Spleen (tissue), 11 donors: ENCODE measurements at regions not wholly inside any gene's neighbourhood (a gene's known extent, or its start where the extent isn't known, plus 50 kb on each side); places are given as distances from the start of the nearest gene placed in this dataset.

ENCODE experiments used
- DNase-seq: peaks from one replicate; pipeline ENCODE4 v3.0.0-alpha.2; 2020
- H3K27ac ChIP-seq, 8 donors: fragments of 200-600 bp; sonication (generic) in 7 of 8; 1 replicate in 4 of 8; 2 replicates in 4 of 8; pipeline versions ENCODE4 v1.5.0 to v1.8.0; 2016 to 2021; ENCODE audit warnings: inconsistent platforms in 4 of 8, mild to moderate bottlenecking in 4 of 8, moderate library complexity in 1 of 8
- H3K27me3 ChIP-seq, 7 donors: fragments of 200-600 bp; sonication (generic) in 6 of 7; replicated peaks in 1 of 7; 1 replicate in 4 of 7; 2 replicates in 3 of 7; pipeline versions ENCODE4 v1.5.0 to v1.8.0; 2016 to 2021; ENCODE audit warnings: inconsistent platforms in 3 of 7, mild to moderate bottlenecking in 1 of 7
- H3K36me3 ChIP-seq, 6 donors: fragments of 200-600 bp; sonication (generic) in 5 of 6; 1 replicate in 4 of 6; 2 replicates in 2 of 6; pipeline versions ENCODE4 v1.5.0 to v1.8.0; 2016 to 2021; ENCODE audit warnings: inconsistent platforms in 2 of 6
- H3K4me1 ChIP-seq, 6 donors: fragments of 200-600 bp; sonication (generic) in 5 of 6; 1 replicate in 3 of 6; 2 replicates in 3 of 6; pipeline versions ENCODE4 v1.5.0 to v1.8.0; 2016 to 2021; ENCODE audit warnings: inconsistent platforms in 3 of 6
- H3K4me3 ChIP-seq, 8 donors: fragments of 200-600 bp; sonication (generic) in 7 of 8; 1 replicate in 4 of 8; 2 replicates in 4 of 8; pipeline versions ENCODE4 v1.5.0 to v1.8.0; 2016 to 2021; ENCODE audit warnings: inconsistent platforms in 4 of 8, mild to moderate bottlenecking in 4 of 8, moderate library complexity in 2 of 8
- H3K9me3 ChIP-seq, 8 donors: fragments of 200-600 bp; sonication (generic) in 7 of 8; 1 replicate in 4 of 8; 2 replicates in 4 of 8; pipeline versions ENCODE4 v1.5.0 to v1.8.0; 2016 to 2021; ENCODE audit warnings: inconsistent platforms in 4 of 8
- POLR2A ChIP-seq, 3 donors: fragments of 450-650 bp; IDR thresholded peaks; one replicate each; pipeline ENCODE4 v1.5.1; 2017; ENCODE audit warnings: antibody characterized with exemption in 3 of 3, mild to moderate bottlenecking in 1 of 3
- POLR2AphosphoS5 ChIP-seq, 3 donors: sonication (generic); formaldehyde crosslinking; IDR thresholded peaks; one replicate each; pipeline ENCODE4 v1.5.1; 2017; ENCODE audit warnings: antibody characterized with exemption in 3 of 3
- WGBS, 5 donors: extraction: QIAGEN DNeasy Blood & Tissue Kit in 3 of 5; methylation state at CpG; one replicate each; pipeline versions ENCODE4 v1.1.5 to v1.1.7; 2013 to 2018; 5-methylcytosine and 5-hydroxymethylcytosine counted together
- intact Hi-C: fragments of 100-400 bp; cut with DNase I; formaldehyde crosslinking; loops from one replicate; pipeline ENCODE4 v1.15.0; 2023; ENCODE audit warnings: low total_unique reads
- TF ChIP-seq, protein P1 (sequence below), 11 experiments: fragments of 200-600 bp in 7 of 11; fragments of 450-650 bp in 4 of 11; sonication (generic) in 4 of 11; IDR thresholded peaks in 8 of 11; conservative IDR thresholded peaks in 3 of 11; 1 replicate in 7 of 11; 2 replicates in 4 of 11; pipeline versions ENCODE4 v1.4.0 to v1.8.0; 2016 to 2021; ENCODE audit warnings: antibody characterized with exemption in 11 of 11, inconsistent platforms in 4 of 11, mild to moderate bottlenecking in 1 of 11
- donor health status: healthy with polysubstance abuse.
- donor health status: DM: no; HTN: no; CAD: no; lungs with moderate emphysema.
- donor health status: DM: no; HTN: no; CAD: no.
- donor health status: Bipolar disorder and iron deficiency.
- donor health status: healthy.
- donor health status: DM: no; HTN: no; CAD: no.
- donor health status: DM: yes; HTN: yes; CAD: no.

DNA sequence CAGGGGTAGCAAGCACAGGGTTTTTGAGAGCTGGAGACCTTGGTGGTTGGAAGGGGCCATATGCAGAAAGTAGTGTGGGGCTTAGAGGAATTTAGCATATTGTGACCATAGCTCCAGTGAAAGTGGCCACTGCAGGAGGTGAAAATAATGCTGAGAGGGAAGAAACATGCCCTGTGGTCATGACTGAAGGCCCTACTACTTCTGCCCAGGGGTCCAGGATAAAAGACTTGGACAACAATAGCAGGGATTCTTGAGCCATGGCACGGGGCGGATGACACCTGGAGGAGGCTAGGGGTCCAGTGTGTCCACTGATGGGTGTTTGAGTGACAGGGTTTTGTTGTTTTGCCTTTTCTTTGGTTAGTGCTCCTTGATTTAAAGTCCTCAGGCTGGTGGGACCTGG lies 694.6 kb downstream of the CPS1 start:
- TF ChIP-seq POLR2AphosphoS5 (IDR thresholded peaks at IDR 0.05) = no peak
- intact Hi-C loops = no loop called here
- no peak overlapping the region for H3K27ac ChIP-seq
- 78 to 93% (median 89%) methylated on average over 2 of the region's 2 CpGs for WGBS, 5 donors
- no peak overlapping the region for H3K4me3 ChIP-seq
- H3K27me3 ChIP-seq = no peaks in the 10 kb centered on the region
- H3K36me3 ChIP-seq = no peaks in the 10 kb centered on the region
- no peaks in the 10 kb centered on the region for H3K4me1 ChIP-seq
- no peak for DNase-seq
- no peaks in the 10 kb centered on the region for H3K9me3 ChIP-seq

DNA sequence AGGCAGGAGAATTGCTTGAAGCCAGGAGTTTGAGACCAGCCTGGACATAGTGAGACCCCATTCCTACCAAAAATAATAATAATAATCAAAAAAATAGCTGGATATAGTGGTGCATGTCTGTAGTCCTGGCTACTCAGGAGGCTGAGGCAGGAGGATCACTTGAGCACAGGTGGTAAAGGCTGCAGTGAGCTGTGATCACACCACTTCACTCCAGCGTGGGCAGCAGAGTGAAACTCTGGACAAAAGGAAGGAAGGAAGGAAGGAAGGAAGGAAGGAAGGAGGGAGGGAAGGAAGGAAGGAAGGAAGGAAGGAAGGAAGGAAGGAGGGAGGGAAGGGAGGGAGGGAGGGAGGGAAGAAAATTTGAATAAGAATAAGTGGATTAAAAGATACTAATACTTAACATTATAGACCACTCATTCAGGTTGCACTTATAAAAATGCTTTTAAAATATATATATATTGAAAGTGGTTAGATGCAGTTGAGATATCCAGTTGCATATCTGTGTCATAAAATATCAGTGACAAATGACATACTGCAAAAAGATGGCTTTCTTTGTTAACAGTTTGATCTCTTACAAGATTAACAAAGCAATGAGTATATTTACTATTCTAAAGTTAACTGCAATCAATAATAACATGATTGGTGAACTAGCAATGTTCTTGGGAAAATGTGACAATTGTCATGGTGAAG lies 702.4 kb downstream of the CPS1 start:
- H3K9me3 ChIP-seq = peaks cover 0 to 4% (median 0%) of the 10 kb centered on the region in 8 donors
- TF ChIP-seq POLR2A (IDR thresholded peaks at IDR 0.05) = no peak
- TF ChIP-seq, protein P1, sequence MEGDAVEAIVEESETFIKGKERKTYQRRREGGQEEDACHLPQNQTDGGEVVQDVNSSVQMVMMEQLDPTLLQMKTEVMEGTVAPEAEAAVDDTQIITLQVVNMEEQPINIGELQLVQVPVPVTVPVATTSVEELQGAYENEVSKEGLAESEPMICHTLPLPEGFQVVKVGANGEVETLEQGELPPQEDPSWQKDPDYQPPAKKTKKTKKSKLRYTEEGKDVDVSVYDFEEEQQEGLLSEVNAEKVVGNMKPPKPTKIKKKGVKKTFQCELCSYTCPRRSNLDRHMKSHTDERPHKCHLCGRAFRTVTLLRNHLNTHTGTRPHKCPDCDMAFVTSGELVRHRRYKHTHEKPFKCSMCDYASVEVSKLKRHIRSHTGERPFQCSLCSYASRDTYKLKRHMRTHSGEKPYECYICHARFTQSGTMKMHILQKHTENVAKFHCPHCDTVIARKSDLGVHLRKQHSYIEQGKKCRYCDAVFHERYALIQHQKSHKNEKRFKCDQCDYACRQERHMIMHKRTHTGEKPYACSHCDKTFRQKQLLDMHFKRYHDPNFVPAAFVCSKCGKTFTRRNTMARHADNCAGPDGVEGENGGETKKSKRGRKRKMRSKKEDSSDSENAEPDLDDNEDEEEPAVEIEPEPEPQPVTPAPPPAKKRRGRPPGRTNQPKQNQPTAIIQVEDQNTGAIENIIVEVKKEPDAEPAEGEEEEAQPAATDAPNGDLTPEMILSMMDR (IDR thresholded peaks at IDR 0.05 in 8 of 11, conservative IDR thresholded peaks at IDR 0.05 in 3 of 11) = no peak
- WGBS, 5 donors = 20 to 100% (median 67%) methylated on average over 1 of the region's 1 CpG
- no peaks in the 10 kb centered on the region for H3K36me3 ChIP-seq
- H3K27me3 ChIP-seq = no peaks in the 10 kb centered on the region
- no peak for DNase-seq
- H3K4me3 ChIP-seq = no peak overlapping the region
- no peak overlapping the region for H3K27ac ChIP-seq
- intact Hi-C loops = no loop called here
- H3K4me1 ChIP-seq = no peaks in the 10 kb centered on the region

DNA sequence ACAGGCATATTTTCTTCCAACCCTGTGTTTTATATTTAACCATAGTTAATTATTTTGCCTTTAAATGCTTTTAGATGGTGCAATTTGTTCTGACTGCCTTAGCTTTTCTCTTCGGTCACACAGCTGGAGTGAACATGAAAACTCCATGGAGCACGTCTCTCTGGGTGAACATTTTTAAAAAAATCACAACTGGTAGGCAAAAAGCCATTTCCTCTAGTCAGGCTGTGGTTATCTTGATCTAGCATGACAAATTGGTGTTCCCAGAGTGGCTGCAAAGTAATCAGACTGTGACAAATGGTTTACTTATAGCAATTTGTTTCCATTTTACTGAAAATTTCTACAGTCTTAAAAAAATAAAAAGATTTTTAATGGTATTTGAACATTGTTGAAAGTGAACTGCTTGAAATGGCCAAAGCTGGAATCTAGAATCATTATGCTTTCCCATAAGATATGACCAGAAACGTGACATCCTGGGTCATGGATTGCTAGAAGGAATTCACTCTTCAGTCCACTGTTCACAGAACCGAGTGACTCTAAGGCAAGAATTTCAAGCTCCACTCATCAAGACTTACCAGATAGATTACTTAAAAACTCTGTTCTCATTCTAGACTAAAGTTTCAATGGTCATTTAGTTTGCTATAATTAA lies 703.6 kb downstream of the CPS1 start:
- Histone ChIP-seq H3K9me3 (peaks cover 0 to 8% (median 1%) of the 10 kb centered on the region in 8 donors), H3K4me3 (no peak overlapping the region), H3K27ac (no peak overlapping the region), H3K27me3 (no peaks in the 10 kb centered on the region), H3K4me1 (no peaks in the 10 kb centered on the region), H3K36me3 (no peaks in the 10 kb centered on the region)
- TF ChIP-seq POLR2A (IDR thresholded peaks at IDR 0.05) (no peak), POLR2AphosphoS5 (IDR thresholded peaks at IDR 0.05) (no peak)
- TF ChIP-seq, protein P1 (IDR thresholded peaks at IDR 0.05 in 8 of 11, conservative IDR thresholded peaks at IDR 0.05 in 3 of 11) = no peak
- no peak for DNase-seq
- intact Hi-C loops = no loop called here
- 28 to 38% (median 34%) methylated on average over 4 of the region's 4 CpGs for WGBS, 5 donors

DNA sequence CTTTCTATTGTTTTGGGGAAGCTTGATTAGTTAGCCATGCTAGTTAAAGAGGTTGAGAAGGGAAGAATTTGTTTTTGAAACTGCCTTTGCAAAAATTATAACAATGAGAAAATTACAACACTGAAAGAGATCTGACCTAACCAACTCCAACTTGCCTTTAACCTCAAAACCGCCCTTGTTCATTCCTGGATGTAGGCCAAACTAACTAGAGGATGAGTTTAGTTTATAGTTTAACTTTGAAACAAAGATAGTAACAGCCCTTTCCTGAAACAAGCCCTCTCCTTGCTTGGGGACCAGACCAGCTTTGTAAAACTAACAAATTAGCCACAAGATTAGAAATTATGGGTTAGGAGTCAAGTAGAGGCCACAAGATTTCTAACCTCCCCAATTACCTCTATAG lies 713.9 kb downstream of the CPS1 start:
- no peaks in the 10 kb centered on the region for H3K4me1 ChIP-seq
- DNase-seq = no peak
- 63 to 84% (median 73%) methylated on average over 1 of the region's 1 CpG for WGBS, 5 donors
- H3K27ac ChIP-seq = no peak overlapping the region
- peaks cover 0 to 30% (median 17%) of the 10 kb centered on the region in 8 donors for H3K9me3 ChIP-seq
- no peak overlapping the region for H3K4me3 ChIP-seq
- TF ChIP-seq POLR2A (IDR thresholded peaks at IDR 0.05) (no peak), POLR2AphosphoS5 (IDR thresholded peaks at IDR 0.05) (no peak)
- TF ChIP-seq, protein P1 (IDR thresholded peaks at IDR 0.05 in 8 of 11, conservative IDR thresholded peaks at IDR 0.05 in 3 of 11) = no peak
- no peaks in the 10 kb centered on the region for H3K27me3 ChIP-seq
- H3K36me3 ChIP-seq = no peaks in the 10 kb centered on the region
- intact Hi-C loops = no loop called here
